ENCODE measurements at regions not wholly inside any gene's neighbourhood (a gene's known extent, or its start where the extent isn't known, plus 50 kb on each side); places are given as distances from the start of the nearest gene placed in this dataset.

DNA sequence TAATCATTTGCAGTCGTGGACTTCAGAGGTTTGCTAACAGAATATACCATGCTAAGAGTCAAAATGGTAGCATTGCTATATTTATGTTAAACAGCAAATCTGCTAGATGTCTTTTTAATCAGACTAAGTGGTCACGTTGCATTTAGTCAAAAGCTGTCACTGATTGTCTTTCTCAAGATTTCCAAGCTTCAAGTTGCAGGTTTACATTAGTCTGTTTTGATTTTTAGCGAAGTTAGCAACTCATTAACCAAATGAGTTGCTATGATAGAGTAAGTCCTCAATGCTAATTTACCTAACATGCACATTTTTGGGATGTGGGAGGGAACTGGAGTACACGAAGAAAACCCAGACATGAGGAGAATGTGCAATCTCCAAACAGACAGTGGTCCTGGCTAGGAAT lies 653.2 kb downstream of the TNS3 start:
- Mint-ChIP-seq H3K36me3 (no peaks in the 10 kb centered on the region), H3K4me1 (no peaks in the 10 kb centered on the region), H3K4me3 (no peak overlapping the region), H3K27ac (no peak overlapping the region), H3K9me3 (peaks cover 4% of the 10 kb centered on the region in 2 donors), H3K27me3 (ENCODE audit: low read depth in 2 of 2) (no peaks in the 10 kb centered on the region)
- no peak for ATAC-seq
- DNase-seq, result no peak
- no peaks in the 10 kb centered on the region for H3K27me3 ChIP-seq (ENCODE audit: control insufficient read depth, insufficient read depth, low read length)
- H3K36me3 ChIP-seq (ENCODE audit: control insufficient read depth, insufficient read depth, low read length), result no peaks in the 10 kb centered on the region
- no peak overlapping the region for H3K27ac ChIP-seq (ENCODE audit: low read length)
- H3K4me3 ChIP-seq (ENCODE audit: low read length), result no peak overlapping the region
- TF ChIP-seq, protein P1, sequence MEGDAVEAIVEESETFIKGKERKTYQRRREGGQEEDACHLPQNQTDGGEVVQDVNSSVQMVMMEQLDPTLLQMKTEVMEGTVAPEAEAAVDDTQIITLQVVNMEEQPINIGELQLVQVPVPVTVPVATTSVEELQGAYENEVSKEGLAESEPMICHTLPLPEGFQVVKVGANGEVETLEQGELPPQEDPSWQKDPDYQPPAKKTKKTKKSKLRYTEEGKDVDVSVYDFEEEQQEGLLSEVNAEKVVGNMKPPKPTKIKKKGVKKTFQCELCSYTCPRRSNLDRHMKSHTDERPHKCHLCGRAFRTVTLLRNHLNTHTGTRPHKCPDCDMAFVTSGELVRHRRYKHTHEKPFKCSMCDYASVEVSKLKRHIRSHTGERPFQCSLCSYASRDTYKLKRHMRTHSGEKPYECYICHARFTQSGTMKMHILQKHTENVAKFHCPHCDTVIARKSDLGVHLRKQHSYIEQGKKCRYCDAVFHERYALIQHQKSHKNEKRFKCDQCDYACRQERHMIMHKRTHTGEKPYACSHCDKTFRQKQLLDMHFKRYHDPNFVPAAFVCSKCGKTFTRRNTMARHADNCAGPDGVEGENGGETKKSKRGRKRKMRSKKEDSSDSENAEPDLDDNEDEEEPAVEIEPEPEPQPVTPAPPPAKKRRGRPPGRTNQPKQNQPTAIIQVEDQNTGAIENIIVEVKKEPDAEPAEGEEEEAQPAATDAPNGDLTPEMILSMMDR (IDR thresholded peaks at IDR 0.05), result no peak
- no peaks in the 10 kb centered on the region for H3K4me1 ChIP-seq (ENCODE audit: control insufficient read depth, insufficient read depth, low read length)
- H3K9me3 ChIP-seq (ENCODE audit: control insufficient read depth, insufficient read depth, low read length), result no peaks in the 10 kb centered on the region
- 74% methylated on average over 4 of the region's 4 CpGs for WGBS (ENCODE audit: insufficient coverage)
- intact Hi-C loops (cut with micrococcal nuclease), result no loop called here

DNA sequence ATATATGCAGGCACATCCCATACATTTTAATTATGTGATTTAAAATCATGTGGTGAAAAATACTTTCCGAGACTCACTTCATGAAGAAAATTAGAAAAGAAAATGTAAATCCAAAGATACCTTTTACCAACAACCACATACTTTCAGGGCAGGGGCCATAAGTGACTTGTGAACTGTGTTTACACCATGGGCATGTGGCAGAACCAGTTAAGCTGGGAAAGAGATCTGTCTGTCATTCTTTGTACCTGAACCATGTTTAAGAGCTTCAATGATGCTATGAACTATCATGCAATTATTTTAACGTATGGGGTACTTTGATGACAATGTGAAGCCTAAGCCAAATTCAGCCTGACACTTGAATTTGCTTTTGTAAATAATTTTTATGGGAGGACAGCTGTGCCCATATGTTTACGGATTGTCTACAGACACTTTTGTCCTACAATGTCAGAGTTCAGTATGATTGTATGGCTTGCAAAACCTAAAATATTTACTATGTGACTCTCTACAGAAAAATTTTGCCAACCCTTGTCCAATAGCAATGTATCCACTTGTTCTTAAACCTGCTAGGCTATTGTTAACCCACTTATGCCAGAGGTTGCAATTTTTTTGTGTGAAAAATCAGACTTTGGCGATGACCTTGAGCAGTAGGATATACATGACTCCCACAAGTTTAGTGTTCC lies 654.6 kb downstream of the TNS3 start:
- DNase-seq (no peak), ATAC-seq (no peak)
- no peak overlapping the region for H3K27ac ChIP-seq (ENCODE audit: low read length)
- Mint-ChIP-seq H3K36me3 (no peaks in the 10 kb centered on the region), H3K9me3 (peaks cover 4 to 7% of the 10 kb centered on the region in 2 donors), H3K27ac (no peak overlapping the region), H3K4me1 (no peaks in the 10 kb centered on the region), H3K4me3 (no peak overlapping the region), H3K27me3 (ENCODE audit: low read depth in 2 of 2) (no peaks in the 10 kb centered on the region)
- TF ChIP-seq, protein P1 (IDR thresholded peaks at IDR 0.05), result no peak
- H3K27me3 ChIP-seq (ENCODE audit: control insufficient read depth, insufficient read depth, low read length), result no peaks in the 10 kb centered on the region
- intact Hi-C loops (cut with micrococcal nuclease), result no loop called here
- H3K4me3 ChIP-seq (ENCODE audit: low read length), result no peak overlapping the region
- H3K36me3 ChIP-seq (ENCODE audit: control insufficient read depth, insufficient read depth, low read length), result no peaks in the 10 kb centered on the region
- no peaks in the 10 kb centered on the region for H3K4me1 ChIP-seq (ENCODE audit: control insufficient read depth, insufficient read depth, low read length)
- 85% methylated on average over 3 of the region's 4 CpGs for WGBS (ENCODE audit: insufficient coverage)
- no peaks in the 10 kb centered on the region for H3K9me3 ChIP-seq (ENCODE audit: control insufficient read depth, insufficient read depth, low read length)

DNA sequence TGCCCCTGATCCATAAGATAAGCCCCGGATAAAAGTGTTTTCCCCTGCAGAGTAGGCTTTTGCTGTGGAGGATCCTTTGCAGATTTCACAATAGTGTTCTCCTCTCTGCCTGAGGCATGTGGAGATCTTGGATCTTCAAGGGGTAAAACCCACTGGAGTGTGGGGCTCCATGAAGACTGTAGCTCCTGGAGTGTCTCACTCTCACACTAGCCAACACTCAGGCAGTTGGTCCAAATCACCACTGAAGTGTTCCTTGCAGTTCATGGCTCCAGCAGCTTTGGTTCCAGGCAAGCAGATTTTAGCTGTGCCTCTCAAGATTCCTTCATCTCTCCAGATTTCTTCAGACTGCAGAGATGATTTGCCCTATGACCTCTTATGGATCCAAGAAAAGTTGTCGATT lies 665.3 kb downstream of the TNS3 start:
- Histone ChIP-seq H3K27ac (ENCODE audit: low read length) (no peak overlapping the region), H3K36me3 (ENCODE audit: control insufficient read depth, insufficient read depth, low read length) (no peaks in the 10 kb centered on the region), H3K9me3 (ENCODE audit: control insufficient read depth, insufficient read depth, low read length) (peaks cover 10% of the 10 kb centered on the region), H3K4me3 (ENCODE audit: low read length) (no peak overlapping the region), H3K4me1 (ENCODE audit: control insufficient read depth, insufficient read depth, low read length) (no peaks in the 10 kb centered on the region), H3K27me3 (ENCODE audit: control insufficient read depth, insufficient read depth, low read length) (no peaks in the 10 kb centered on the region)
- Mint-ChIP-seq H3K27ac (no peak overlapping the region), H3K4me1 (no peaks in the 10 kb centered on the region), H3K4me3 (no peak overlapping the region), H3K9me3 (peaks cover 9% of the 10 kb centered on the region in 2 donors), H3K27me3 (ENCODE audit: low read depth in 2 of 2) (no peaks in the 10 kb centered on the region), H3K36me3 (no peaks in the 10 kb centered on the region)
- ATAC-seq, result no peak
- intact Hi-C loops (cut with micrococcal nuclease), result no loop called here
- TF ChIP-seq, protein P1 (IDR thresholded peaks at IDR 0.05), result no peak
- no peak for DNase-seq
- WGBS (ENCODE audit: insufficient coverage), result 50% methylated on average over 1 of the region's 2 CpGs

DNA sequence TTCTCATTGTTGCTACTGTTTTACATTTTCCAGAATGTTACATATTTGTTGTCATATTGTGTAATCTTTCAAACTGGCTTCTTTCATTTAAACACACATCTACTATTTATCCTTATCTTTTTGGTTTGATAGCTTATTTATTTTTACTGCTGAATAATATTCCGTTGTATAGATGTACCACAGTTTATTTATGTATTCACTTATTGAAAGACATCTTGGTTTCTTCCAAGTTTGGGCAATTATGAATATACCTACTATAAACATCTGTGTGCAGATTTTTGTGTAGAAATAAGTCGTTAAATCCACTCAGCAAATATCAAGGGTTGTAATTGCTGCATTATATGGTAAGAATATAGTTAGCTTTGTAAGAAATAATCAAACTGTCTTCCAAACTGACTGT lies 669.2 kb downstream of the TNS3 start:
- Histone ChIP-seq H3K4me3 (ENCODE audit: low read length) (no peak overlapping the region), H3K9me3 (ENCODE audit: control insufficient read depth, insufficient read depth, low read length) (peaks cover 10% of the 10 kb centered on the region), H3K4me1 (ENCODE audit: control insufficient read depth, insufficient read depth, low read length) (no peaks in the 10 kb centered on the region), H3K27ac (ENCODE audit: low read length) (no peak overlapping the region), H3K27me3 (ENCODE audit: control insufficient read depth, insufficient read depth, low read length) (no peaks in the 10 kb centered on the region), H3K36me3 (ENCODE audit: control insufficient read depth, insufficient read depth, low read length) (no peaks in the 10 kb centered on the region)
- intact Hi-C loops (cut with micrococcal nuclease), result no loop called here
- WGBS (ENCODE audit: insufficient coverage), result no CpG with 5 or more reads among the region's 2 CpGs
- H3K27ac Mint-ChIP-seq, result no peak overlapping the region
- H3K36me3 Mint-ChIP-seq, result no peaks in the 10 kb centered on the region
- H3K4me3 Mint-ChIP-seq, result no peak overlapping the region
- TF ChIP-seq, protein P1 (IDR thresholded peaks at IDR 0.05), result no peak
- no peak for DNase-seq
- H3K27me3 Mint-ChIP-seq (ENCODE audit: low read depth in 2 of 2), result no peaks in the 10 kb centered on the region
- no peak for ATAC-seq
- H3K4me1 Mint-ChIP-seq, result no peaks in the 10 kb centered on the region
- H3K9me3 Mint-ChIP-seq, result peaks cover 10 to 13% of the 10 kb centered on the region in 2 donors

All from natural killer cell (primary cell).